ENCODE measurements at regions not wholly inside any gene's neighbourhood (a gene's known extent, or its start where the extent isn't known, plus 50 kb on each side); places are given as distances from the start of the nearest gene placed in this dataset.

DNA sequence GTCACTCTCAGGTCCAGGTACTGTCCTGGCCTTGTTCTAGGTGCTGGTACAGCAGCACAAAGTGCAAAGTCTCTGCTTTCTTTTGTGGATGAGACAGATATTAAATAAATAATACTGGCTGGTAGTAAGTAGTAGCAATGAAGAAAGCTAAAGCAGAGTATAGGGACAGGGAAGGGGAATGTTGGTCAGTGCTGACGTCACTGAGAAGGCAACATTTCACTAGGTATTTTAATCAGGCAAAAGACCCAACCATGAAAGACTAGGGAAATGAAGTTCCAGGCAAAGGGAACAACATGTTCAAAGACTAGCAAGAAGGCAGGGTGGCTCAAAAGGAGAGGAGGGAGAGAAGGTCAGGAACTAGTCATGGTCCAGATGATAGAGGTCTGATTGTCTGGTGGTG is 388.2 kb downstream of the YTHDC2 start:
- no peak overlapping the region for H3K27ac ChIP-seq (ENCODE audit: low read length)
- no peaks in the 10 kb centered on the region for H3K4me1 ChIP-seq (ENCODE audit: control insufficient read depth in 1 of 2, insufficient read depth in 2 of 2, low read length in 2 of 2)
- H3K36me3 ChIP-seq (ENCODE audit: control insufficient read depth in 1 of 2, insufficient read depth in 2 of 2, low read length in 2 of 2) = no peaks in the 10 kb centered on the region
- H3K4me3 ChIP-seq (ENCODE audit: low read depth in 1 of 2, low read length in 2 of 2) = no peak overlapping the region
- no peaks in the 10 kb centered on the region for H3K27me3 ChIP-seq (ENCODE audit: low read depth, low read length)
- no peaks in the 10 kb centered on the region for H3K9me3 ChIP-seq (ENCODE audit: control insufficient read depth in 1 of 2, low read length in 2 of 2)

DNA sequence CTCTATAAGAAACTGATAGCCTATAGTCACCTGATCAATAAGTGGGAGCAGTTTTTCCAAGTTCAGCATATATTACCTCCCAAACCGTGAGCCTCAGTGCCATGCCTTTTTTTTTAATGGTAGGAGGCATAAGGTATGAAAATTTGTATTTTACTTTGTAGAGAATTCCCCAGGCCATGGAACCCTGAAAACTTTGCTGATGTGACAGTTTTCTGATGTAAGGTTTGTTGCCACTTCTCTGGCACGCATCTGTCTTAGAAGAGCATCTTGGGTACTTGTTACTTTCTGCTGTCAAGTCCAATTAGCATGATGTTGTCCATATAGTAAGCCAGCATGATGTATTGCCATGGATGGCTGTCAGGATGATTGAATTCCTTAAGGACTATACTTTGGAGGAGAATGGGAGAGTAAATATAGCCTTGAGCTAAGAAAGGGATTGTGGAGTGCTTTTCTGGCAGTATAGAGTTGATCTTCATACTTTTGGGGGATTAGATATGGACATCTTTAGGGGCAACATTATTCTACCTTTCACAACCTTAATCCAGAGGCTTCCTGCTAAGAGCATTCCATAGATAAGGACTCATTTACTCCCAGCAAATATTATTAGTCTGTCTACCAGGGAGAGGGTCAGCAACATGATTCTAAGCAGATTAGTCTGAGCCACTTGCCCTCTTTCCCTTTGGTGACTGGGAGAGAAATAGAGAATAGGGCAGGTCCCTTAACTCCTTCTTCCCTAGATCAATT is 389.6 kb downstream of the YTHDC2 start:
- Histone ChIP-seq H3K27ac (ENCODE audit: low read length) (no peak overlapping the region), H3K4me1 (ENCODE audit: control insufficient read depth in 1 of 2, insufficient read depth in 2 of 2, low read length in 2 of 2) (no peaks in the 10 kb centered on the region), H3K4me3 (ENCODE audit: low read depth in 1 of 2, low read length in 2 of 2) (no peak overlapping the region)

DNA sequence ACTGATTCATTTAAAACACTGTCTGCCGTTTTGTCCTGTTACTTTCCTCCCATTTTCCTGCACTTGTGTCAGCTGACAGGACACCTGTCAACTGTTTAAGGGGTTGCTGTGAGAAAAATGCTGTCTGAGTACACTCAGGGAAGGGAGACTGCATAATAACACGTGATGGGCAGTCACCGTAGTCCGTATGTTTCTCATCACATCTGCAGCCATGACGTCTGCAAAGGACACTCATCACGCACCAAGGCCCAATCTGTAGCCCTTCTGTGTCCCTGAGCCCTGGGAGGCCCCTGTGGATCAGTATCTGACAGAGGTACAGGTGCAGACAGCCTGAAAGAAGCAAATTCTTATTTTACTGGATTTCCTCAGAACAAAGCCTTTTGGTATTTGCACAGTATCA is 396.3 kb downstream of the YTHDC2 start:
- H3K27ac ChIP-seq (ENCODE audit: low read length) = no peak overlapping the region
- no peaks in the 10 kb centered on the region for H3K27me3 ChIP-seq (ENCODE audit: low read depth, low read length)
- H3K4me1 ChIP-seq (ENCODE audit: control insufficient read depth in 1 of 2, insufficient read depth in 2 of 2, low read length in 2 of 2) = no peaks in the 10 kb centered on the region

More for the DNA sequence above, 389.6 kb downstream of the YTHDC2 start:
- Histone ChIP-seq H3K9me3 (ENCODE audit: control insufficient read depth in 1 of 2, low read length in 2 of 2) (no peaks in the 10 kb centered on the region), H3K36me3 (ENCODE audit: control insufficient read depth in 1 of 2, insufficient read depth in 2 of 2, low read length in 2 of 2) (no peaks in the 10 kb centered on the region), H3K27me3 (ENCODE audit: low read depth, low read length) (no peaks in the 10 kb centered on the region)

DNA sequence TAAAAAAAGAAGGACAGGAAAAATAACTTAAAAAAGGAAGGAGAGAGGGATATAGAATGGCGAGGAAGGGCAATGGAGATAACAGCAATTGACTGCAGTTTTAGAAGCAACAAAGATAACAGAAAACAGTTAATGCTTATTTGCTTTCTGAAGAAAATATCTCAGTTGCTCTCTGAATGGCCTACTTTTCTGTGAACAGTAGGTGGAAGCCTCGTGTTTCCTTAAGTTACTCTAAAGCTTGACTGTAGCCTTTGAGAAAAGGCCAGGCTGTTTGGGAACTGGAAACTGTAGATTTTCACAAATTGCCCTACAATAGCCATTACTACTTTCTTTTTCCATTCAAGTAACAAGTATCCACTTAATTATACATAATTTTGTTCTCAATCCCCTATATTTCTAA is 404.5 kb downstream of the YTHDC2 start:
- Histone ChIP-seq H3K27ac (ENCODE audit: low read length) (no peak overlapping the region), H3K36me3 (ENCODE audit: control insufficient read depth in 1 of 2, insufficient read depth in 2 of 2, low read length in 2 of 2) (no peaks in the 10 kb centered on the region), H3K9me3 (ENCODE audit: control insufficient read depth in 1 of 2, low read length in 2 of 2) (no peaks in the 10 kb centered on the region), H3K27me3 (ENCODE audit: low read depth, low read length) (no peaks in the 10 kb centered on the region), H3K4me1 (ENCODE audit: control insufficient read depth in 1 of 2, insufficient read depth in 2 of 2, low read length in 2 of 2) (no peaks in the 10 kb centered on the region), H3K4me3 (ENCODE audit: low read depth in 1 of 2, low read length in 2 of 2) (no peak overlapping the region)

More for the DNA sequence above, 396.3 kb downstream of the YTHDC2 start:
- Histone ChIP-seq H3K36me3 (ENCODE audit: control insufficient read depth in 1 of 2, insufficient read depth in 2 of 2, low read length in 2 of 2) (no peaks in the 10 kb centered on the region), H3K9me3 (ENCODE audit: control insufficient read depth in 1 of 2, low read length in 2 of 2) (no peaks in the 10 kb centered on the region), H3K4me3 (ENCODE audit: low read depth in 1 of 2, low read length in 2 of 2) (no peak overlapping the region)

DNA sequence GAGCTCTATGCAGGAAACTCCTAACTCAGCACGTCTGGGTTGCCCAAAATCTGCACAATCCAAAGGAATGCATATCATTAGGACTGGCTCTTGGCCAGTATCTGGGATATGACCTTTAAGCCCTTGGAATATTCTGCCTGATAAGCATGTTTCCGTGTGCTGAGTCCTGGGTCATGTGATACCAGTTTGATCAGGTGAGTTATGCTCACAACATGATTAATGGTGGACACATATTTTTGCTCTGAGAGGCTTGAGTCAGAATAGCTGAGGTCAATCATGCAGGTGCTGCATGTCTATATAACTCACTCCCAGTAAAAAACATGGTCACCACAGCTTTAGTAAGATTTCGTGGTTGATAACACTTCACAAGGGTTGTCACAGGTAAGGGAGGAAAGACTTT is 408.8 kb downstream of the YTHDC2 start:
- no peaks in the 10 kb centered on the region for H3K27me3 ChIP-seq (ENCODE audit: low read depth, low read length)
- H3K27ac ChIP-seq (ENCODE audit: low read length) = no peak overlapping the region
- no peak overlapping the region for H3K4me3 ChIP-seq (ENCODE audit: low read depth in 1 of 2, low read length in 2 of 2)
- H3K4me1 ChIP-seq (ENCODE audit: control insufficient read depth in 1 of 2, insufficient read depth in 2 of 2, low read length in 2 of 2) = no peaks in the 10 kb centered on the region
- no peaks in the 10 kb centered on the region for H3K36me3 ChIP-seq (ENCODE audit: control insufficient read depth in 1 of 2, insufficient read depth in 2 of 2, low read length in 2 of 2)
- no peaks in the 10 kb centered on the region for H3K9me3 ChIP-seq (ENCODE audit: control insufficient read depth in 1 of 2, low read length in 2 of 2)

DNA sequence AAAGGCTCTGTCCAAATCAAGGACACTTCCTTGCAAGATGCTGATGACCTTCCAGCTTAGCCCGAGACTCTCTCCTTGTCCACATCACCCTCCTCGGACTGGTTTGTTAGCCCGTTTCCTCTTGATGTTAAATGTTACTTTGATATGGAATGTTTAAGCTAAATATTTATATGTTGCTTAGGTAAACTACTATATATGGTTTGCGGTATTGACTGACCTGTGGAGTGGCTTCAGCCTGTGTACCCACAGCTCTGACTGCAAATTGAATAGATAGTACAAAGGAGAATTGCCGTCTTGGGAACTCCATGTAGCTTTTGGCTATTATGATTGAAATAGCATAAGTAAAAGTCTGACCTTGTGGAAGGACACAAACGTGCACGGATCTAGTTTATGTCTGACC is 422.0 kb downstream of the YTHDC2 start:
- H3K27ac ChIP-seq (ENCODE audit: low read length) = no peak overlapping the region
- no peaks in the 10 kb centered on the region for H3K27me3 ChIP-seq (ENCODE audit: low read depth, low read length)
- no peaks in the 10 kb centered on the region for H3K9me3 ChIP-seq (ENCODE audit: control insufficient read depth in 1 of 2, low read length in 2 of 2)
- no peaks in the 10 kb centered on the region for H3K4me1 ChIP-seq (ENCODE audit: control insufficient read depth in 1 of 2, insufficient read depth in 2 of 2, low read length in 2 of 2)
- H3K36me3 ChIP-seq (ENCODE audit: control insufficient read depth in 1 of 2, insufficient read depth in 2 of 2, low read length in 2 of 2) = no peaks in the 10 kb centered on the region
- no peak overlapping the region for H3K4me3 ChIP-seq (ENCODE audit: low read depth in 1 of 2, low read length in 2 of 2)

DNA sequence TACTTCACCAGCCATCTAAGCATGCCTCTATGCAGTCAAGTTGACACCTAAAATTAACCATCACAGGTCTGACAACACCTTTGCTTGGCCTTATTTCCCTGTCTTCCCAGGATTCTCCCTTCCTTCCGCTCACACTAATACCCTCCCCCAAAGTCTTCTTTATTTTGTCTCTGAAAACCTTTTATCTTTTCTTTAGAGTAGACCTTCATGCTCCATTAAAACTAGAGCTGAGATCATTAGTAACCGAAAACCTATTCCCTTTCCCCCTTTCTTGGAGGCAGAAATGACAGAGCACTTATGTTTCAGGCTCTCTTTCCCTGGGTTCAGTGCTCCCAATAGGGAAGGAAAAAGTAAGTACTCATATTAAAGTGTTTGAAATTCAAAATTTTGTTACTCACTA is 423.8 kb downstream of the YTHDC2 start:
- no peak overlapping the region for H3K4me3 ChIP-seq (ENCODE audit: low read depth in 1 of 2, low read length in 2 of 2)
- no peaks in the 10 kb centered on the region for H3K27me3 ChIP-seq (ENCODE audit: low read depth, low read length)
- no peak overlapping the region for H3K27ac ChIP-seq (ENCODE audit: low read length)

DNA sequence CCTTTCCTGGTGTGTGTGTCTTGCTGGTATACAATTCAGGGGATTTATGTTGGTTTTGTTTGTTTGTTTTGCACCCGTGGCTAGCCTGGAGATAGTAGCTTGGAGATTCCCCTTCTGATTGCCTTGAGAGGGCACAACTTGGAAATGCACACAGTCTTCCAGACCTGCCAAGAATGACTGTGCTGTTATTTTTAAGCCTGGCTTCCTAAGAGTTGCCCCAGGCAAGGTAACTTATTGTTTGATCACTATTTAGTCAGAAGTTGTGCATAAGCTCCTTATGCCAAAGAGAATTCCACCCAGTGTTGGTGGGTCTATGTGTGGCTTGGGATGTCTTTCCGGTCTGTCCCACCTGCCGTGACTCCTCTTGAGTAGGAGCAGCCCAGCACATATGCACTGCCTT is 421.9 kb upstream of the KCNN2 start:
- no peak overlapping the region for H3K4me3 ChIP-seq (ENCODE audit: low read depth in 1 of 2, low read length in 2 of 2)
- H3K27me3 ChIP-seq (ENCODE audit: low read depth, low read length) = no peaks in the 10 kb centered on the region
- no peaks in the 10 kb centered on the region for H3K36me3 ChIP-seq (ENCODE audit: control insufficient read depth in 1 of 2, insufficient read depth in 2 of 2, low read length in 2 of 2)
- H3K9me3 ChIP-seq (ENCODE audit: control insufficient read depth in 1 of 2, low read length in 2 of 2) = no peaks in the 10 kb centered on the region
- no peak overlapping the region for H3K27ac ChIP-seq (ENCODE audit: low read length)
- H3K4me1 ChIP-seq (ENCODE audit: control insufficient read depth in 1 of 2, insufficient read depth in 2 of 2, low read length in 2 of 2) = no peaks in the 10 kb centered on the region

More for the DNA sequence above, 423.8 kb downstream of the YTHDC2 start:
- H3K9me3 ChIP-seq (ENCODE audit: control insufficient read depth in 1 of 2, low read length in 2 of 2) = no peaks in the 10 kb centered on the region
- H3K4me1 ChIP-seq (ENCODE audit: control insufficient read depth in 1 of 2, insufficient read depth in 2 of 2, low read length in 2 of 2) = no peaks in the 10 kb centered on the region
- no peaks in the 10 kb centered on the region for H3K36me3 ChIP-seq (ENCODE audit: control insufficient read depth in 1 of 2, insufficient read depth in 2 of 2, low read length in 2 of 2)

DNA sequence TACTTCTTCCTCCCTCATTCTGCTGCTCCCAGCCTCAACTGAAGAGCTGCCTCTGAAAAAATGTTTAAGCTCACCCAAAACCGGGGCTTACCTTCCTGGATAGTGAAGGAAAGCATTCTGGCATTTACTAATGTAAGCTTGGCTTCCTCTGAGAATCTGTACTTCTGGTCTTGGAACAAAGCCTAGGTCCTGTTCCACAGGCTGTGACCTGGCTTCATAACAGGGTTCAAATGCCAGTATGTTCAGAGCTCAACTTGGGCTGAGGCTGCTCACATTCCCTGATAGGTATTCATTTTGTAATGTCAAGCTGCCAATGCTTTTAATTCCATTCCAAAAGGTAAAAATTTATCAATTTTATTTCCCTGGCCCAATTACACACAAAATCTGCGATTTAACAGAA is 411.7 kb upstream of the KCNN2 start:
- Histone ChIP-seq H3K36me3 (ENCODE audit: control insufficient read depth in 1 of 2, insufficient read depth in 2 of 2, low read length in 2 of 2) (no peaks in the 10 kb centered on the region), H3K4me1 (ENCODE audit: control insufficient read depth in 1 of 2, insufficient read depth in 2 of 2, low read length in 2 of 2) (no peaks in the 10 kb centered on the region), H3K4me3 (ENCODE audit: low read depth in 1 of 2, low read length in 2 of 2) (no peak overlapping the region), H3K27me3 (ENCODE audit: low read depth, low read length) (no peaks in the 10 kb centered on the region), H3K9me3 (ENCODE audit: control insufficient read depth in 1 of 2, low read length in 2 of 2) (no peaks in the 10 kb centered on the region), H3K27ac (ENCODE audit: low read length) (no peak overlapping the region)

DNA sequence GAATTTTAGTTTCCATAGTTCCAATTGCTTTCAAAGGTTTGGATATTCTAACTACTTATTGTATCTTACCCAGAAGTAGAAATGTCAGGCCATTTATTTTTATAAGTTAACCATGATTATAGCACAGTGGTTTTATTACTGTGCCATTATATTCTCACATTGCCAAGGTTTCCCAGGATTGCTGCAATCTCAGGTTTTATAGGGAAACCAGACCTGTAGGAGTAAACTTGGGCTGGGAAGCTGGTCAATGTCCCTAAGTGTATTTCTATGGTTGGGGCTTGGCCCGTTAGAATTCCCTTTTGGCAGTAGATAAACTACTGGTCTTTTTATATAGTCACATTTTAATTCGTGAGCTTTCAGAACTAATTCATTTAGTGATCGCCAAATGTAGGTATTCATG is 396.6 kb upstream of the KCNN2 start:
- Histone ChIP-seq H3K4me3 (ENCODE audit: low read depth in 1 of 2, low read length in 2 of 2) (no peak overlapping the region), H3K36me3 (ENCODE audit: control insufficient read depth in 1 of 2, insufficient read depth in 2 of 2, low read length in 2 of 2) (no peaks in the 10 kb centered on the region), H3K27ac (ENCODE audit: low read length) (no peak overlapping the region), H3K27me3 (ENCODE audit: low read depth, low read length) (no peaks in the 10 kb centered on the region), H3K4me1 (ENCODE audit: control insufficient read depth in 1 of 2, insufficient read depth in 2 of 2, low read length in 2 of 2) (no peaks in the 10 kb centered on the region), H3K9me3 (ENCODE audit: control insufficient read depth in 1 of 2, low read length in 2 of 2) (peaks cover 0 to 11% of the 10 kb centered on the region in 2 donors)

DNA sequence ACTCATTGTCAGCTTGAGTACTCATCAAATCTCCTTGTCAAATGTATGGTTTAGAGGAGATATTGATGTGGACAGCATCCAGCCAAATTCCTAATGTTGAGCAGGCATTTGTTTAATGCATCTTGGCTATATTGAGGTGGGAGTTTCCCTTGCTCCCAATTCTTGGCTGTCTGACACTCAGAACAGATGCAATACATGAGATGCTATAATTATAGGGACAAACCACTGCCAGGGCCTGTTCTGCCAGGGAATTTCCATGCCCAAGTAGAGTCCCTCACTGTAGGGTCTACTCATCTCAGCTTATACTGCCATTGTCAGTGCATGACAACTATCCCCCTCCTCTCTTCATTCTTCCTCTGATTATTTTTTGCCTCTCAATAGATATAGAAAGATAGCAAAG is 392.0 kb upstream of the KCNN2 start:
- no peaks in the 10 kb centered on the region for H3K36me3 ChIP-seq (ENCODE audit: control insufficient read depth in 1 of 2, insufficient read depth in 2 of 2, low read length in 2 of 2)
- H3K9me3 ChIP-seq (ENCODE audit: control insufficient read depth in 1 of 2, low read length in 2 of 2) = peaks cover 0 to 1% of the 10 kb centered on the region in 2 donors
- no peaks in the 10 kb centered on the region for H3K27me3 ChIP-seq (ENCODE audit: low read depth, low read length)
- no peak overlapping the region for H3K4me3 ChIP-seq (ENCODE audit: low read depth in 1 of 2, low read length in 2 of 2)
- H3K27ac ChIP-seq (ENCODE audit: low read length) = no peak overlapping the region
- H3K4me1 ChIP-seq (ENCODE audit: control insufficient read depth in 1 of 2, insufficient read depth in 2 of 2, low read length in 2 of 2) = no peaks in the 10 kb centered on the region

DNA sequence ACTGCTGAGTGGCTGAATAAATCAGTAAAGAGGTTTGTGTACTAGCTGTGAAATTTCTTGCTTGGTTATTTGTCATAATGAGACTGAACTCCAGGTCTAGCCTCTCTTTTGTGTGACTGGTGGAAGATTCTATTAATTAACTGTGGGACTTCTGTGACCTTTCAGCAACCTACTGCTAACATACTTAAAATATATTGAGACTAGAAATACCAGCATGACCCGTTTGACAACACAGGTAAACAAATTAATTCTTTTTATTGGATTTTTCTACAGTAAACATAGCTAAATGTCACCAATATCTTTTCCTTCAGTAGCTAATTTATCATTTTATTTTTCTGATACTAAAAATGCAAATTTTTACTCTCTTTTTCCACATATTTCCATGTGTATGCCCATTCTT is 390.4 kb upstream of the KCNN2 start:
- Histone ChIP-seq H3K36me3 (ENCODE audit: control insufficient read depth in 1 of 2, insufficient read depth in 2 of 2, low read length in 2 of 2) (no peaks in the 10 kb centered on the region), H3K4me1 (ENCODE audit: control insufficient read depth in 1 of 2, insufficient read depth in 2 of 2, low read length in 2 of 2) (no peaks in the 10 kb centered on the region), H3K27ac (ENCODE audit: low read length) (no peak overlapping the region), H3K9me3 (ENCODE audit: control insufficient read depth in 1 of 2, low read length in 2 of 2) (no peaks in the 10 kb centered on the region), H3K27me3 (ENCODE audit: low read depth, low read length) (no peaks in the 10 kb centered on the region), H3K4me3 (ENCODE audit: low read depth in 1 of 2, low read length in 2 of 2) (no peak overlapping the region)
